Skeletal muscle cell (primary cell): ENCODE measurements at regions not wholly inside any gene's neighbourhood (a gene's known extent, or its start where the extent isn't known, plus 50 kb on each side); places are given as distances from the start of the nearest gene placed in this dataset.

Source experiments
- DNase-seq: peaks from one replicate; pipeline ENCODE4 v3.0.0-alpha.2; 2010; ENCODE audit warnings: low read depth
- H3K4me3 ChIP-seq: 2 replicates; pipeline ENCODE4 v1.5.1; 2011; ENCODE audit warnings: low read depth, mild to moderate bottlenecking, control low read depth, low read length, moderate library complexity

DNA sequence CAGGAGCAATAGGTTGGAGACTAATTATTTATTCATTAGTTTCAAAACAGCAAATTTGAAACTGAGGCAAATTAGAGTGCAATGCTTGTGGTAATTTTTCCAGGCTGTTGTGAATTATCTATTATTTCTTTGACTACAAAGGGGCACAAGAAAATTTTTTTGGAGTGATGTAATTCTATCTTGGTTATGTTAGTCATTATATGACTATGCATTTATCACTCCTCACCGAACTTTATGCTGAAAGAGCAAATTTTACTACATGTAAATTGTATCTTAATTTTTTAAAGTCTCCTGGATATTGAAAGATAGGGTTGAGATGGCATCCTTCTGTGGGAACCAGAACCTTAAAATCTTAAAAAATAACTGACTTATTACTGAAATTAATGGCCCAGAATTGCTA lies 320.0 kb upstream of the ROBO1 start:
- DNase-seq: peak; percentile 15

GRCh38 chr3:80086426-80086825 lies 318.6 kb upstream of the ROBO1 start:
- H3K4me3 ChIP-seq: no peak overlapping the region
- DNase-seq: no peak

More for the DNA sequence above, 320.0 kb upstream of the ROBO1 start:
- no peak overlapping the region for H3K4me3 ChIP-seq

DNA sequence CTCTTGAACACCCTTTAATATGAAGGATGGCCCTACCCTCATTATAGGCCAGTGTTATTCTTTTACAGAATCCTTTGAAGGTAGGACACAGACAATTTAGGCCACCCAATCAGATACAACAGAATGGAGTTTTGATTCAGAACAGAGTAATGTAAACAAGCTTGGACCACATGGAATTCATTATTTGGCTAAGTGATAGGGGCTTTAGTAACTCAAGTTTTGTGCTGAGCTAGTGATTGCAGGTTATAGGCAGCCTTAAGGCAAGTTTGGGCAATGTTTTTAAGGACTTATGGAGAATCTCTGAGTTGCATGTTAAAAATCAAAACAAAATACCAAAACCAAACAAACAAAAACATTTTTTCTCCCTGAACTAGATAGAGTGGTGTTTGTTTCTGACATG lies 312.1 kb upstream of the ROBO1 start:
- no peak overlapping the region for H3K4me3 ChIP-seq
- DNase-seq: no peak

GRCh38 chr3:80068459-80068858 lies 300.7 kb upstream of the ROBO1 start:
- H3K4me3 ChIP-seq: no peak overlapping the region
- DNase-seq: no peak

DNA sequence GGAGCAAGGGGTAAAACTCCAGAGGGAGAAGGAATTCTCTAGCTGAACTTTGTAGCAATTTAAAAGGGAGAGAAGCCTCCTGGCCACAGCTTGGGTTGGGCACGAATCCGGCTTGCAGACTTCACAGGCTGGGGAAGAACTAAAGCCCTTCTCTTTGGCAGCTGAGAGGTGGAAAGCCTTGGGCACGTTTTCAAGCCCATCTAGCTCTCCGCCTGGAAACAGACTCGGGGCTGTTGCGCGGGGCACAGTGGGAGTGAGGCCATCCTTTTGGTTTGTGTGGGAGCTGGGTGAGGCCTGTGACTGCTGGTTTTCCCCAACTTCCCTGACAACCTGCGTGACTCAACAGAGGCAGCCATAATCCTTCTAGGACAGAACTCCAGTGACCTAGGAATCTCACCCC lies 295.7 kb upstream of the ROBO1 start:
- no peak overlapping the region for H3K4me3 ChIP-seq
- no peak for DNase-seq

DNA sequence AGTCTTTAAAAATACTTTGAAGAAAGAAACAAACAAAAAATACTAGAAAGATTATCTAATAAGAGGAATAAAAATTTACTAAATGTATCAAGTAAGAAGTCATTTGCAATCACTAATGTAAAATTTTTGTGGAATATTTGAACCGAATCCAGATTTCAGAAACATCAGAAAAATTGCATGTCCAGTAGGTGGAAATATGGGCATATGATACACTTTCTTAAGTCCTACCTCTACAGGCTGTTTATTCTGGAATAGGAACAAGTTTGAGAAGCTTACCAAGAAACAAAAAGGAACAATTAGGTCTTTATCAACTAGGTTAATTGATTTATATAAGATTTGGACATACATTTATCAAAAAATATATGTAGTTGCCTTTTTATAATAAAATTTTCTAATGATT lies 292.9 kb upstream of the ROBO1 start:
- DNase-seq: peak; percentile 4

GRCh38 chr3:80055306-80055705 lies 287.5 kb upstream of the ROBO1 start:
- no peak for DNase-seq
- H3K4me3 ChIP-seq: no peak overlapping the region

More for the DNA sequence above, 292.9 kb upstream of the ROBO1 start:
- H3K4me3 ChIP-seq: no peak overlapping the region

GRCh38 chr3:80052271-80052670 lies 284.5 kb upstream of the ROBO1 start:
- no peak for DNase-seq
- H3K4me3 ChIP-seq: no peak overlapping the region

GRCh38 chr3:80051602-80051962 lies 283.8 kb upstream of the ROBO1 start:
- no peak overlapping the region for H3K4me3 ChIP-seq
- no peak for DNase-seq

- no peak for DNase-seq
- no peak overlapping the region for H3K4me3 ChIP-seq
Measured at GRCh38 chr3:80050826-80051601, 283.2 kb upstream of the ROBO1 start.

GRCh38 chr3:80043226-80043625 lies 275.4 kb upstream of the ROBO1 start:
- no peak for DNase-seq
- H3K4me3 ChIP-seq: no peak overlapping the region

GRCh38 chr3:80040067-80040466 lies 272.3 kb upstream of the ROBO1 start:
- H3K4me3 ChIP-seq: no peak overlapping the region
- DNase-seq: no peak

DNA sequence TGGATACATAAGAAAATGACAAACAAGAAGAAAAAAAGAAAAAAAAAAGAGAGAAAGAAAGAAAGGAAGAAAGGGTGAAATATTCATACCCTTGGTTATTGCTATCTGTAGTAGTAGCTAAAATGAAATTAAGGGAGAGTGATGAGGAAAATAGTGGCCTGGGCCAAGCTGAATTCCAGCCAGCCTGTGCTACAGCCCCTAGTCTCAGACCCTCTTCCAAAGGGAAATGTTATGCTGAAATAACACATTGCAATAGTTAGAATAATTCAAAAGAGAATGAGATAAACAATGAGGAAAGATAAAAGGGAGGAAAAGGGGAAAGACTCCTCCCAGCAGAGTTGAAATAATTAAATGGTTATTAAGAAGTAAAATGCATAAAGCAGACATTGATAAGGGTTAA lies 268.4 kb upstream of the ROBO1 start:
- H3K4me3 ChIP-seq: no peak overlapping the region
- DNase-seq: no peak

- no peak overlapping the region for H3K4me3 ChIP-seq
- DNase-seq: no peak
Measured at GRCh38 chr3:80035021-80035420, 267.2 kb upstream of the ROBO1 start.

DNA sequence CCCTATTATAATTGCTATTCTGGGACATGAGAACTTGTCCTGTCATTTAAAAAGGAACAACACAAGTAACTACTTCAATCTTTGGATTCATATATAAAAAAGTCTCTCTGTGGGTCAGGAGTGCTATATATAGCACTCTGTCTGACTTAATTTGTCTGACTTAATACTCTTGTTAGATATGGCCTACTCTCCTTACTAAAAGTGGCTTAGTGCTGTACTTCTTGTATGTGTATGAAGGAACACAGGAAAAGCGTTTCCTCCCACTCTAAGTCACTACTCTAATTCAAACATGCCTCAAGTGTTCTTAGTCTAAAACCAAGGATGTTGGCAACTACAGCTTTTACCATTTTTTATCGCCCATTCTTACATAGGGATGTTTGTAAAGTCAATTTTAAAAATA lies 255.2 kb upstream of the ROBO1 start:
- H3K4me3 ChIP-seq: no peak overlapping the region
- DNase-seq: no peak

GRCh38 chr3:80018375-80018774 lies 250.6 kb upstream of the ROBO1 start:
- no peak for DNase-seq
- no peak overlapping the region for H3K4me3 ChIP-seq

GRCh38 chr3:80017369-80017768 lies 249.6 kb upstream of the ROBO1 start:
- no peak for DNase-seq
- H3K4me3 ChIP-seq: no peak overlapping the region

DNA sequence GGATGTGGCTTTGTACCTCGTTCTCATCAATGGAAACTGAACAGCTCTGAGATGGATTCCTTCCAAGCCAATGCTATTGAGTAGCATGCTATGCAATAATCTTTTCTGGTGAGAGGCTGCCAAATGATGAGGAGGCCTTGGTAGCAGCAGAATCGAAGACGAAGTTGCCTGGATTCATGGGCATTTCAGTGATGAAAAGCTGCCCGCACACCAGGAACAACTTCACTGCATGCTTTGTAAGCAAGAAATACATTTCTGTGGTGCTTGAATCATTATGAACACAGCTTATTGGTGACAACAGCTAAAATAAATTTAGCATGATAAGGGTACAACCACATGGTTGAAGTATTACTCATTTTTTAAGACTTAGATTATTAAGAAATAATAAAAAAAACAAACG lies 246.8 kb upstream of the ROBO1 start:
- DNase-seq: peak; percentile 3
- no peak overlapping the region for H3K4me3 ChIP-seq

GRCh38 chr3:80010021-80010571 lies 242.3 kb upstream of the ROBO1 start:
- no peak overlapping the region for H3K4me3 ChIP-seq
- DNase-seq: no peak

DNA sequence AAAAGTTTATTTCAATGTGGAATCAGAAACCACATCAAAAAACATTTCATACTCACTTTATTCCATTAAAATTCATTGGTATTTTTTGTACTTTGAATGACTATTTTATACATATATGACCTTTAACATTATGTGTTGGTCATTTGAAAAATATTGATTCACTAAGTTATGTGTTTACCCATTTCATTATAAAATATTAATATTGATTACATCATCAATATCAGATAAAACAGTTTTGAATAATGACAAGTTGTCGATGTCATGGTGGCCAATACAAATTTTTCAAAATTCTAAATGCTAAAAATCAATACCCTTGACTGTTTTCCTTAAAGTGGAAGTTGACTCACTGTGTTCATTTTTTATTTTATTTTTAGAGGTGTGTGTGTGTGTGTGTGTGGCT lies 239.7 kb upstream of the ROBO1 start:
- no peak for DNase-seq
- no peak overlapping the region for H3K4me3 ChIP-seq

- no peak overlapping the region for H3K4me3 ChIP-seq
- no peak for DNase-seq
Measured at GRCh38 chr3:80006315-80006714, 238.5 kb upstream of the ROBO1 start.
